ENCODE measurements at regions not wholly inside any gene's neighbourhood (a gene's known extent, or its start where the extent isn't known, plus 50 kb on each side); places are given as distances from the start of the nearest gene placed in this dataset.

DNA sequence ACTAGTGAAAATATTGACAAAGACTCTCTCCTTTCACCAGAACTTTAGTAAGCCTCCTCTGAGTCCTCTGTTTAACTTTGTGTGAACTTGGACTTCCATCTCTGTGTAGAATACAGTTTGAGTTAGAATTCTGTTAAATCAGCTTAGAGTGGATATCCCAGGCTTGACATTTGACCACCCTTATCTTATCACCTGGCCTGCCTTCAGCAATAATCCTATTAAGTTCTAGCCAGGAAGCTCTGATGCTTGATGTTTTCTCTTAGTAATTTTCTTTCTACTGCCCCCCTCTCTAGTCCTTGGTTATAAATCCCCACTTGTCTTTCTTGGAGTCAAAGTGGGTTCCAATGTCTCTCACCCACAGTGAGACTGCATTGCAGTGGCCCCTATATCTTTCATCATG lies 702.7 kb upstream of the GCFC2 start:
- 0 out of 2 replicates have a peak, but pooled peaks cover 4% of the 10 kb centered on the region for H3K4me1 ChIP-seq (ENCODE audit: insufficient read depth, low read length)
- intact Hi-C loops (cut with micrococcal nuclease; ENCODE audit: unreplicated experiment) (no loop called here), in situ Hi-C loops (cut with HindIII; ENCODE audit: extremely low pct_ligation_motif_present, low pct_unique_long_range_greater_than_20kb) (no loop called here)
- H3K9ac ChIP-seq (ENCODE audit: insufficient read depth, low read depth, low read length): no peak overlapping the region
- no peaks in the 10 kb centered on the region for H3K27me3 ChIP-seq (ENCODE audit: control insufficient read depth in 1 of 2, insufficient read depth in 2 of 2, low read length in 2 of 2)
- H3K79me2 ChIP-seq (ENCODE audit: insufficient read depth, low read length): no peaks in the 10 kb centered on the region
- no peaks in the 10 kb centered on the region for H4K20me1 ChIP-seq (ENCODE audit: insufficient read depth, low read length)
- no peaks in the 10 kb centered on the region for H3K9me3 ChIP-seq (ENCODE audit: low read length)
- no peak for DNase-seq (ENCODE audit: low spot score)
- H3K27ac ChIP-seq (ENCODE audit: extremely low read length, insufficient read depth, low read length): no peak overlapping the region
- H3K4me3 ChIP-seq (replicated peaks in 1 of 3; ENCODE audit: insufficient read depth in 1 of 3, low read depth in 2 of 3, low read length in 3 of 3): no peak overlapping the region
- ChIA-PET CTCF (ENCODE audit: low intra/inter-chr PET ratio, low total read pairs) (no interaction called here), POLR2A (no interaction called here)
- ATAC-seq: no peak; the same call in 2 of the 3 replicates
- FAIRE-seq: no peak
- H3K4me2 ChIP-seq (ENCODE audit: low read depth, low read length): no peak overlapping the region
- no peak overlapping the region for H2AFZ ChIP-seq (ENCODE audit: low read length)
- no TSS peak for BruUV-seq (replicated peaks)
- TF ChIP-seq CBX1 (IDR thresholded peaks at IDR 0.05; ENCODE audit: low read depth): no peak
- TF ChIP-seq ZMYM3 (CRISPR knock-in tag; IDR thresholded peaks at IDR 0.05): no peak
- TF ChIP-seq, protein P1, sequence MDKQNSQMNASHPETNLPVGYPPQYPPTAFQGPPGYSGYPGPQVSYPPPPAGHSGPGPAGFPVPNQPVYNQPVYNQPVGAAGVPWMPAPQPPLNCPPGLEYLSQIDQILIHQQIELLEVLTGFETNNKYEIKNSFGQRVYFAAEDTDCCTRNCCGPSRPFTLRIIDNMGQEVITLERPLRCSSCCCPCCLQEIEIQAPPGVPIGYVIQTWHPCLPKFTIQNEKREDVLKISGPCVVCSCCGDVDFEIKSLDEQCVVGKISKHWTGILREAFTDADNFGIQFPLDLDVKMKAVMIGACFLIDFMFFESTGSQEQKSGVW (CRISPR knock-in tag; IDR thresholded peaks at IDR 0.05; ENCODE audit: borderline replicate concordance): no peak
- no peak for TF ChIP-seq BCL6 (CRISPR knock-in tag; IDR thresholded peaks at IDR 0.05)
- TF ChIP-seq, protein P2, sequence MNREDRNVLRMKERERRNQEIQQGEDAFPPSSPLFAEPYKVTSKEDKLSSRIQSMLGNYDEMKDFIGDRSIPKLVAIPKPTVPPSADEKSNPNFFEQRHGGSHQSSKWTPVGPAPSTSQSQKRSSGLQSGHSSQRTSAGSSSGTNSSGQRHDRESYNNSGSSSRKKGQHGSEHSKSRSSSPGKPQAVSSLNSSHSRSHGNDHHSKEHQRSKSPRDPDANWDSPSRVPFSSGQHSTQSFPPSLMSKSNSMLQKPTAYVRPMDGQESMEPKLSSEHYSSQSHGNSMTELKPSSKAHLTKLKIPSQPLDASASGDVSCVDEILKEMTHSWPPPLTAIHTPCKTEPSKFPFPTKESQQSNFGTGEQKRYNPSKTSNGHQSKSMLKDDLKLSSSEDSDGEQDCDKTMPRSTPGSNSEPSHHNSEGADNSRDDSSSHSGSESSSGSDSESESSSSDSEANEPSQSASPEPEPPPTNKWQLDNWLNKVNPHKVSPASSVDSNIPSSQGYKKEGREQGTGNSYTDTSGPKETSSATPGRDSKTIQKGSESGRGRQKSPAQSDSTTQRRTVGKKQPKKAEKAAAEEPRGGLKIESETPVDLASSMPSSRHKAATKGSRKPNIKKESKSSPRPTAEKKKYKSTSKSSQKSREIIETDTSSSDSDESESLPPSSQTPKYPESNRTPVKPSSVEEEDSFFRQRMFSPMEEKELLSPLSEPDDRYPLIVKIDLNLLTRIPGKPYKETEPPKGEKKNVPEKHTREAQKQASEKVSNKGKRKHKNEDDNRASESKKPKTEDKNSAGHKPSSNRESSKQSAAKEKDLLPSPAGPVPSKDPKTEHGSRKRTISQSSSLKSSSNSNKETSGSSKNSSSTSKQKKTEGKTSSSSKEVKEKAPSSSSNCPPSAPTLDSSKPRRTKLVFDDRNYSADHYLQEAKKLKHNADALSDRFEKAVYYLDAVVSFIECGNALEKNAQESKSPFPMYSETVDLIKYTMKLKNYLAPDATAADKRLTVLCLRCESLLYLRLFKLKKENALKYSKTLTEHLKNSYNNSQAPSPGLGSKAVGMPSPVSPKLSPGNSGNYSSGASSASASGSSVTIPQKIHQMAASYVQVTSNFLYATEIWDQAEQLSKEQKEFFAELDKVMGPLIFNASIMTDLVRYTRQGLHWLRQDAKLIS (CRISPR knock-in tag; IDR thresholded peaks at IDR 0.05): no peak
- no peak for TF ChIP-seq RFX3 (CRISPR knock-in tag; IDR thresholded peaks at IDR 0.05)
- TF ChIP-seq ZNF33B (CRISPR knock-in tag; IDR thresholded peaks at IDR 0.05): no peak
- TF ChIP-seq ARNT2 (CRISPR knock-in tag; IDR thresholded peaks at IDR 0.05; ENCODE audit: low read depth): no peak
- no peak for TF ChIP-seq ZNF230 (CRISPR knock-in tag; IDR thresholded peaks at IDR 0.05)
- TF ChIP-seq RXRB (CRISPR knock-in tag; IDR thresholded peaks at IDR 0.05; ENCODE audit: borderline replicate concordance): no peak
- no peak for TF ChIP-seq POLR2A (IDR thresholded peaks at IDR 0.05; ENCODE audit: insufficient read depth in 1 of 2, low read depth in 2 of 2, low read length in 2 of 2)
- no peak for TF ChIP-seq ZC3H13 (CRISPR knock-in tag; IDR thresholded peaks at IDR 0.05)
- TF ChIP-seq, protein P3, sequence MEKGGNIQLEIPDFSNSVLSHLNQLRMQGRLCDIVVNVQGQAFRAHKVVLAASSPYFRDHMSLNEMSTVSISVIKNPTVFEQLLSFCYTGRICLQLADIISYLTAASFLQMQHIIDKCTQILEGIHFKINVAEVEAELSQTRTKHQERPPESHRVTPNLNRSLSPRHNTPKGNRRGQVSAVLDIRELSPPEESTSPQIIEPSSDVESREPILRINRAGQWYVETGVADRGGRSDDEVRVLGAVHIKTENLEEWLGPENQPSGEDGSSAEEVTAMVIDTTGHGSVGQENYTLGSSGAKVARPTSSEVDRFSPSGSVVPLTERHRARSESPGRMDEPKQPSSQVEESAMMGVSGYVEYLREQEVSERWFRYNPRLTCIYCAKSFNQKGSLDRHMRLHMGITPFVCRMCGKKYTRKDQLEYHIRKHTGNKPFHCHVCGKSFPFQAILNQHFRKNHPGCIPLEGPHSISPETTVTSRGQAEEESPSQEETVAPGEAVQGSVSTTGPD (CRISPR knock-in tag; IDR thresholded peaks at IDR 0.05): no peak
- no peak for TF ChIP-seq ZBTB3 (CRISPR knock-in tag; IDR thresholded peaks at IDR 0.05; ENCODE audit: borderline replicate concordance, low read depth)
- TF ChIP-seq RORA (CRISPR knock-in tag; IDR thresholded peaks at IDR 0.05): no peak
- no peak for TF ChIP-seq SIX1 (CRISPR knock-in tag; IDR thresholded peaks at IDR 0.05; ENCODE audit: borderline replicate concordance)
- TF ChIP-seq CCAR2 (optimal IDR thresholded peaks at IDR 0.05; ENCODE audit: low read depth, low read length): no peak
- no peaks in the 10 kb centered on the region for H3K36me3 ChIP-seq (replicated peaks in 1 of 2; ENCODE audit: control insufficient read depth in 1 of 2, insufficient read depth in 2 of 2, low read length in 2 of 2)
